ENCODE measurements at regions not wholly inside any gene's neighbourhood (a gene's known extent, or its start where the extent isn't known, plus 50 kb on each side); places are given as distances from the start of the nearest gene placed in this dataset.

DNA sequence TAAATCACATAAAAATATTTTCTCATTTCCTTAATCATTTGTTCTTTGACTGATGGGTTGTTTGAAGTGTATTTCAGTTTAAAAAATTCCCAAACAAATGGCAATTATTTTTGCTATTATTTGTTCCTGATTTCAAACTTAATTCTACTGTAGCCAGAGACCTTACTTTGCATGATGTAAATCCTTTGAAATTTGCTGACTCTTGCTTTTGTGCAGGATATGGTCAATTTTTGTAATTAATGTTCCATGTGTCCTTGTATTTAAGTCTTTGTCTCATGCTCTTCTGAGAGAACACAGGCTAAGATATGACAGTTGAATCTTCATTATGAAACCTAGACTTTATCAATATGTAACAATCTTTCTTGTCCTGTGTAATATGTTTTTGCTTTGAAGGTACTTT is 295.0 kb upstream of the CHD6 start:
- TF ChIP-seq, protein P1, sequence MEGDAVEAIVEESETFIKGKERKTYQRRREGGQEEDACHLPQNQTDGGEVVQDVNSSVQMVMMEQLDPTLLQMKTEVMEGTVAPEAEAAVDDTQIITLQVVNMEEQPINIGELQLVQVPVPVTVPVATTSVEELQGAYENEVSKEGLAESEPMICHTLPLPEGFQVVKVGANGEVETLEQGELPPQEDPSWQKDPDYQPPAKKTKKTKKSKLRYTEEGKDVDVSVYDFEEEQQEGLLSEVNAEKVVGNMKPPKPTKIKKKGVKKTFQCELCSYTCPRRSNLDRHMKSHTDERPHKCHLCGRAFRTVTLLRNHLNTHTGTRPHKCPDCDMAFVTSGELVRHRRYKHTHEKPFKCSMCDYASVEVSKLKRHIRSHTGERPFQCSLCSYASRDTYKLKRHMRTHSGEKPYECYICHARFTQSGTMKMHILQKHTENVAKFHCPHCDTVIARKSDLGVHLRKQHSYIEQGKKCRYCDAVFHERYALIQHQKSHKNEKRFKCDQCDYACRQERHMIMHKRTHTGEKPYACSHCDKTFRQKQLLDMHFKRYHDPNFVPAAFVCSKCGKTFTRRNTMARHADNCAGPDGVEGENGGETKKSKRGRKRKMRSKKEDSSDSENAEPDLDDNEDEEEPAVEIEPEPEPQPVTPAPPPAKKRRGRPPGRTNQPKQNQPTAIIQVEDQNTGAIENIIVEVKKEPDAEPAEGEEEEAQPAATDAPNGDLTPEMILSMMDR (IDR thresholded peaks at IDR 0.05; ENCODE audit: control extremely low read depth, extremely low read depth, low read depth, missing control alignments): no peak
- ChIA-PET POLR2A (no interaction called here), CTCF (no interaction called here)
- DNase-seq (ENCODE audit: extremely low spot score): no peak

DNA sequence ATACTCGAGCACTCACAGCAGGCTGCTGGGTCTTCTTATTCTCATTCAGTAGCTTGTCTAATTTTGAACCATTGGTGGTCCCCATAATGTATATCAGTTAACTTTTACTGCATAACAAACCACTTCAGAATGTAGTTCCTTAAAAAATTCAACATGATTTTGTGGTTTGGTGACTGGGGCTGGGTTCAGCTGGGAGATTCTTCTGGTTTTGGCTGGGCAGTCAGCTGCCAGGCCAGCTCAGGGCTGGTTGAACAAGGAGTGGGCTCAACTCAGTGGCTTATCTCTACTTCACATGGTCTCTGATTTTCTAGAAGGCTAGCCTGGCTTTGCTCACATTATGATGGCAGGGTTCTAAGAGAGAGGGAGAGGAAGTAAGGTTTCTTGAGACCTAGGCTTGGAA is 292.4 kb upstream of the CHD6 start:
- ChIA-PET CTCF (no interaction called here), POLR2A (no interaction called here)
- DNase-seq (ENCODE audit: extremely low spot score): no peak
- TF ChIP-seq, protein P1 (IDR thresholded peaks at IDR 0.05; ENCODE audit: control extremely low read depth, extremely low read depth, low read depth, missing control alignments): no peak

GRCh38 chr20:41905199-41905598 is 287.0 kb upstream of the CHD6 start:
- TF ChIP-seq, protein P1 (IDR thresholded peaks at IDR 0.05; ENCODE audit: control extremely low read depth, extremely low read depth, low read depth, missing control alignments): no peak
- ChIA-PET CTCF (no interaction called here), POLR2A (no interaction called here)
- DNase-seq (ENCODE audit: extremely low spot score): no peak

- DNase-seq (ENCODE audit: extremely low spot score): no peak
- TF ChIP-seq, protein P1 (IDR thresholded peaks at IDR 0.05; ENCODE audit: control extremely low read depth, extremely low read depth, low read depth, missing control alignments): no peak
- ChIA-PET POLR2A (no interaction called here), CTCF (no interaction called here)
These were observed 285.4 kb upstream of the CHD6 start for GRCh38 chr20:41903586-41903985.

- ChIA-PET CTCF (no interaction called here), POLR2A (no interaction called here)
- TF ChIP-seq, protein P1 (IDR thresholded peaks at IDR 0.05; ENCODE audit: control extremely low read depth, extremely low read depth, low read depth, missing control alignments): no peak
- DNase-seq (ENCODE audit: extremely low spot score): no peak
These were observed 284.2 kb upstream of the CHD6 start for GRCh38 chr20:41902346-41902745.

DNA sequence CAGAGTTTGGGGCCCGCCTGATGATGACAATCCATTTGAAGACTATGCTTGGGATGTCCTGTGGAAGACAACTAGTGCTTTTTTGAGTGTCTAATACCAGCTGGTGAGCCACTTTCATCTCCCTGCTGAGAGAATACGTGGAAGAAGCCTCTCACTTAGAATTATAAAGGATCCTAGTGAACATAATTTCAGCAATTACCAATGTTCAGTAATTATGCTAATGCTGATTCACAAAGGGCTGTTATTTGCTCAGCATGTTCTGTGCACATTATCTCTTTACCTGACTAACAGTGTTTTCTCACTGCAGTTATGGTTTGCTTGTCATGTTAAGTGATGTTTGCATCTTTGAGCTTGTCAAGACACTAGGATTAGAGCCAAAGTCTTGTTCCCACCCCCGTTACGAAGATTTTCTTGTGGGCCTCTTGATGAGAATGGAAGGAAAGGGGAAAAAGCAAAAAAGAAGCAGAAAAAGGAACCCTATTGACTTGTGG is 282.1 kb upstream of the CHD6 start:
- TF ChIP-seq, protein P1 (IDR thresholded peaks at IDR 0.05; ENCODE audit: control extremely low read depth, extremely low read depth, low read depth, missing control alignments): no peak
- ChIA-PET POLR2A (no interaction called here), CTCF (no interaction called here)
- no peak for DNase-seq (ENCODE audit: extremely low spot score)

- CTCF ChIA-PET: no interaction called here
- DNase-seq (ENCODE audit: extremely low spot score): no peak
- TF ChIP-seq, protein P1 (IDR thresholded peaks at IDR 0.05; ENCODE audit: control extremely low read depth, extremely low read depth, low read depth, missing control alignments): no peak
- POLR2A ChIA-PET: no interaction called here
These were observed 279.5 kb upstream of the CHD6 start for GRCh38 chr20:41897708-41898107.

Measured in GM10248 (cell line).